AG09319 (cell line): ENCODE measurements at regions not wholly inside any gene's neighbourhood (a gene's known extent, or its start where the extent isn't known, plus 50 kb on each side); places are given as distances from the start of the nearest gene placed in this dataset.

Experiments
- DNase-seq: peaks from one replicate; pipeline ENCODE4 v3.0.0-alpha.2; 2010; ENCODE audit warnings: low read depth; ENCODE audit errors: extremely low read depth
- CTCF ChIP-seq: IDR thresholded peaks from 2 replicates; pipeline ENCODE4 v1.5.1; 2011; ENCODE audit warnings: low read depth, mild to moderate bottlenecking, inconsistent platforms, low read length, moderate library complexity

- no peak for TF ChIP-seq CTCF
- no peak for DNase-seq
Measured at GRCh38 chr3:68363796-68364195, 568.6 kb downstream of the TAFA4 start.

GRCh38 chr3:68360492-68360891 lies 571.9 kb downstream of the TAFA4 start:
- no peak for DNase-seq
- no peak for TF ChIP-seq CTCF

DNA sequence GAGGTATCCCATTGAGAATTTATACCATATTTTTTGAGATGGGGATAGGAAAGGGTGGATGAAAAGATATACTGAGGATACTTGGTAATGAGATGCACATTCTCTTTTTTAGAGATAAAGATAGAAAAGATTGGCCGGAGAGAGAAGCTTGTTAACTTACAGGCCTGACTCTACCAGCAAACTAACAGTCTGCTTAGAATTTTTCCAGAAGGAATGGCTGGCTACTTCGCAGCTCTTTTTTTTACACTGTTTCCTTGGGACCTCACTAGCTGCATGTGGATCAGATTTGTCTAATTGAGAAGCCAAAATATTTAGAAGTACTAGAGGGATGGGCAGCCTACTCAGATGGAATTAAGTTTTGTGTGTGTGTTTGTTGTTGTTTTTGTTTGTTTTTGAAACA lies 586.6 kb downstream of the TAFA4 start:
- no peak for TF ChIP-seq CTCF
- no peak for DNase-seq

DNA sequence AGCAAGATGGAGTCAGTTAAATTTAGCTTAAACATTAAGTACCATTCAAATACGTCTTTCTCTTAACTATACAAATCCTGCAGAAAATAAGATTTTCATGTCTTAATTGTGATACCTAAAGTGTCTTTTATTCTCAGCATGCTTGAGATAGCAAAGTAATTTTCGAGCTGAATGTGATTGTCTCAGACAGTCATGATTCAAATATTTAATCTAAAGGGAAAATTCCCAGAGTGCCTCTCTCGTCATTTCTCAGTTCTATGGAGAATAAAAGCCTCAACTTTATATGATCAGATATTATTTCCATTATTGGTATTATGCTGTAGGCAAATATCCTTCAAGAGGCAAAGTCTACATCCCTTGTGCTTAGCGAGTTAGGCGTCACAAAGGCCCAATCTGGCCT lies 589.9 kb downstream of the TAFA4 start:
- TF ChIP-seq CTCF = no peak
- no peak for DNase-seq

GRCh38 chr3:68336042-68336441 lies 596.3 kb downstream of the TAFA4 start:
- DNase-seq = no peak
- no peak for TF ChIP-seq CTCF

DNA sequence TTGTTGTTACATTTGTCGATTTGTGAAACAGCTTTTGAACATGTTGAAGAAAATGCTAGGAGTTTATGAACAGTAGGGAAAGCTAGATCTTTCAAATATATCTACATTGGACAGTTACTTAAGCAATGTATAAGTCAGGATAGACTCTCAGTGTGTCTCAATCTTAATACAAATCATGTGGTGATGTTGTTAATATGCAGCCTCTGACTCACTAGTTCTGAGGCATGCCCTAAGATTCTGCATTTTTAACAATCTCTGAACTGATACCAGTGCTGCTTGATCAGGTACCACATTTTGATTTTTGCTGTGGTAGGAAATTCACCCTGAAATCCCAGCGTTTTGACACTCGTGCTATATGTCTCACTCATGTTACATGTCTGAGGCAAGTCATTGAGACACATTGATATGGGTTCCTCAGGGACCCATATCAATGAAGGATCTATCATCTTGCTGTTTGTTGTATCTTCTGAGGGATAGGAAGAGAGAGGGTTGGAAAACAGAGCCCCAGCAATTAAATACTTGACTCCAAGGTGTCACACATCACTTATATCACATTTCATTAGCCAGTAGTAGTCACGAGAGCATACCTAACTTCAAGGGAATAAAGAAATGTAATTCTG lies 597.9 kb downstream of the TAFA4 start:
- DNase-seq = no peak
- TF ChIP-seq CTCF = no peak

DNA sequence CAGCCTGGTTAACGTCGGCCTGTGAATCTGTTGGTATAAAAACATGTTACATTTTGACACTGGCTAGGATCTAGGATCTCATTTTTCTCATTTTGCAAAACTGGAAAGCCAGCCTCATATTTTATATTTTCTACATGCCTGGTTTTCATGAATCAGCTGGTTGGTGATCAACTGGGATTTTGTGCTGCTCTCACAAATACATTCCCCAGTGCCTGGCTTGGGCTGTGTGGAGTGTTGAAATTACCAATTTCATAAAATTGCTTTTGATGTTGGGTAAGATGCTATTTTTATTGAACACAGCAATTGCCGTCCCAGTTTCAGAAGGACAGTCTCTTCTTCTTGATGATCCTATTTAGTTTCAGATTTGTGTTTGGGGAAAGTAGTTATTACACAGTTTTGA lies 604.3 kb downstream of the TAFA4 start:
- DNase-seq = no peak
- TF ChIP-seq CTCF = no peak
